ENCODE measurements at regions not wholly inside any gene's neighbourhood (a gene's known extent, or its start where the extent isn't known, plus 50 kb on each side); places are given as distances from the start of the nearest gene placed in this dataset.

- no TSS peak for BruUV-seq (replicated peaks)
- Histone ChIP-seq H3K36me3 (replicated peaks in 1 of 2; ENCODE audit: control insufficient read depth in 1 of 2, insufficient read depth in 2 of 2, low read length in 2 of 2) (no peaks in the 10 kb centered on the region), H3K79me2 (ENCODE audit: insufficient read depth, low read length) (no peaks in the 10 kb centered on the region), H3K27ac (ENCODE audit: extremely low read length, insufficient read depth, low read length) (no peak overlapping the region), H3K4me1 (ENCODE audit: insufficient read depth, low read length) (no peaks in the 10 kb centered on the region), H3K9ac (ENCODE audit: insufficient read depth, low read depth, low read length) (no peak overlapping the region), H3K4me3 (replicated peaks in 1 of 3; ENCODE audit: insufficient read depth in 1 of 3, low read depth in 2 of 3, low read length in 3 of 3) (no peak overlapping the region), H3K27me3 (ENCODE audit: control insufficient read depth in 1 of 2, insufficient read depth in 2 of 2, low read length in 2 of 2) (no peaks in the 10 kb centered on the region), H2AFZ (ENCODE audit: low read length) (no peak overlapping the region), H3K4me2 (ENCODE audit: low read depth, low read length) (no peak overlapping the region), H4K20me1 (ENCODE audit: insufficient read depth, low read length) (no peaks in the 10 kb centered on the region), H3K9me3 (ENCODE audit: low read length) (no peaks in the 10 kb centered on the region; the same call in 1 of the 2 replicates)
- ATAC-seq: no peak
- FAIRE-seq: no peak
- intact Hi-C loops (cut with micrococcal nuclease; ENCODE audit: unreplicated experiment): no loop called here
- no peak for DNase-seq (ENCODE audit: low spot score)
- ChIA-PET POLR2A (no interaction called here), CTCF (ENCODE audit: low intra/inter-chr PET ratio, low total read pairs) (no interaction called here)
- in situ Hi-C loops (cut with HindIII; ENCODE audit: extremely low pct_ligation_motif_present, low pct_unique_long_range_greater_than_20kb): no loop called here
- TF ChIP-seq HNRNPUL1 (IDR thresholded peaks at IDR 0.05; ENCODE audit: low read depth, low read length): no peak
- no peak for TF ChIP-seq CENPT (CRISPR knock-in tag; IDR thresholded peaks at IDR 0.05; ENCODE audit: low read depth)
- TF ChIP-seq ZSCAN30 (CRISPR knock-in tag; IDR thresholded peaks at IDR 0.05): no peak
- no peak for TF ChIP-seq ZNF256 (CRISPR knock-in tag; conservative IDR thresholded peaks at IDR 0.05)
- TF ChIP-seq DNMT1 (CRISPR knock-in tag; IDR thresholded peaks at IDR 0.05): no peak
- no peak for TF ChIP-seq IRF2 (CRISPR knock-in tag; IDR thresholded peaks at IDR 0.05)
- no peak for TF ChIP-seq U2AF1 (optimal IDR thresholded peaks at IDR 0.05; ENCODE audit: low read depth, low read length)
- no peak for TF ChIP-seq MEF2D (CRISPR knock-in tag; IDR thresholded peaks at IDR 0.05)
- TF ChIP-seq ZBTB43 (CRISPR knock-in tag; conservative IDR thresholded peaks at IDR 0.05): no peak
- no peak for TF ChIP-seq ISX (CRISPR knock-in tag; conservative IDR thresholded peaks at IDR 0.05)
Observed at GRCh38 chr4:66376396-66376795, 706.1 kb upstream of the EPHA5 start.

GRCh38 chr4:66373268-66373667, 703.0 kb upstream of the EPHA5 start:
- FAIRE-seq (no peak), ATAC-seq (no peak), DNase-seq (ENCODE audit: low spot score) (no peak)
- Histone ChIP-seq H3K9ac (ENCODE audit: insufficient read depth, low read depth, low read length) (no peak overlapping the region), H4K20me1 (ENCODE audit: insufficient read depth, low read length) (no peaks in the 10 kb centered on the region), H3K9me3 (ENCODE audit: low read length) (no peaks in the 10 kb centered on the region; the same call in 1 of the 2 replicates), H3K4me3 (replicated peaks in 1 of 3; ENCODE audit: insufficient read depth in 1 of 3, low read depth in 2 of 3, low read length in 3 of 3) (no peak overlapping the region), H3K36me3 (replicated peaks in 1 of 2; ENCODE audit: control insufficient read depth in 1 of 2, insufficient read depth in 2 of 2, low read length in 2 of 2) (no peaks in the 10 kb centered on the region), H3K27me3 (ENCODE audit: control insufficient read depth in 1 of 2, insufficient read depth in 2 of 2, low read length in 2 of 2) (no peaks in the 10 kb centered on the region), H3K79me2 (ENCODE audit: insufficient read depth, low read length) (no peaks in the 10 kb centered on the region), H3K4me1 (ENCODE audit: insufficient read depth, low read length) (no peaks in the 10 kb centered on the region), H3K27ac (ENCODE audit: extremely low read length, insufficient read depth, low read length) (no peak overlapping the region), H2AFZ (ENCODE audit: low read length) (no peak overlapping the region), H3K4me2 (ENCODE audit: low read depth, low read length) (no peak overlapping the region)
- intact Hi-C loops (cut with micrococcal nuclease; ENCODE audit: unreplicated experiment) (no loop called here), in situ Hi-C loops (cut with HindIII; ENCODE audit: extremely low pct_ligation_motif_present, low pct_unique_long_range_greater_than_20kb) (no loop called here)
- BruUV-seq (replicated peaks): no TSS peak
- ChIA-PET CTCF (ENCODE audit: low intra/inter-chr PET ratio, low total read pairs) (no interaction called here), POLR2A (no interaction called here)
- TF ChIP-seq ZNF577 (CRISPR knock-in tag; IDR thresholded peaks at IDR 0.05; ENCODE audit: borderline replicate concordance, low read depth) (no peak), SP5 (CRISPR knock-in tag; IDR thresholded peaks at IDR 0.05; ENCODE audit: borderline replicate concordance, low read depth) (no peak), ZMYM3 (CRISPR knock-in tag; IDR thresholded peaks at IDR 0.05) (no peak), ZNF124 (CRISPR knock-in tag; IDR thresholded peaks at IDR 0.05) (no peak), KLF9 (CRISPR knock-in tag; IDR thresholded peaks at IDR 0.05; ENCODE audit: low read depth) (no peak), U2AF2 (IDR thresholded peaks at IDR 0.05; ENCODE audit: low read depth, low read length) (no peak), POLR2AphosphoS2 (IDR thresholded peaks at IDR 0.05; ENCODE audit: low read depth, low read length) (no peak), ZSCAN22 (CRISPR knock-in tag; IDR thresholded peaks at IDR 0.05) (no peak), ZNF513 (CRISPR knock-in tag; conservative IDR thresholded peaks at IDR 0.05) (no peak), NFYB (CRISPR knock-in tag; IDR thresholded peaks at IDR 0.05) (no peak), KDM4B (CRISPR knock-in tag; IDR thresholded peaks at IDR 0.05) (no peak)

Data from HepG2 (cell line).